OCI-LY1 (cell line): ENCODE measurements at regions not wholly inside any gene's neighbourhood (a gene's known extent, or its start where the extent isn't known, plus 50 kb on each side); places are given as distances from the start of the nearest gene placed in this dataset.

Experiments
- H2AFZ ChIP-seq: fragments of 200-600 bp; sonication (generic), shearing (Covaris generic); 2 replicates; pipeline ENCODE4 v1.6.0; 2014; ENCODE audit warnings: antibody characterized with exemption, mild to moderate bottlenecking, low read length
- H3F3A ChIP-seq: fragments of 200-600 bp; sonication (generic), shearing (Covaris generic); 2 replicates; pipeline ENCODE4 v1.6.0; 2014; ENCODE audit warnings: mild to moderate bottlenecking, antibody characterized with exemption, low read length, moderate library complexity; ENCODE audit not compliant: insufficient read depth
- H3K27ac ChIP-seq: fragments of 200-600 bp; sonication (generic); 2 replicates; pipeline ENCODE4 v1.5.1; 2014; ENCODE audit warnings: low read length, mixed run types, mild to moderate bottlenecking, low read depth; ENCODE audit not compliant: poor library complexity, severe bottlenecking
- H3K27me3 ChIP-seq: fragments of 200-600 bp; sonication (generic); 2 replicates; pipeline ENCODE4 v1.6.0; 2014; ENCODE audit warnings: antibody characterized with exemption, mild to moderate bottlenecking, low read length, moderate library complexity; ENCODE audit not compliant: insufficient read depth
- H3K36me3 ChIP-seq: fragments of 200-600 bp; sonication (generic); 2 replicates; pipeline ENCODE4 v1.6.1; 2014; ENCODE audit warnings: mild to moderate bottlenecking, antibody characterized with exemption, low read length, moderate library complexity, mixed read lengths; ENCODE audit not compliant: insufficient read depth
- H3K4me1 ChIP-seq: fragments of 200-600 bp; sonication (generic); 2 replicates; pipeline ENCODE4 v1.5.1; 2014; ENCODE audit warnings: mild to moderate bottlenecking, low read length, moderate library complexity; ENCODE audit not compliant: insufficient read depth, severe bottlenecking
- H3K4me2 ChIP-seq: fragments of 200-600 bp; sonication (generic), shearing (Covaris generic); 2 replicates; pipeline ENCODE4 v1.6.1; 2014; ENCODE audit warnings: low read length
- H3K4me3 ChIP-seq: fragments of 200-600 bp; sonication (generic); 2 replicates; pipeline ENCODE4 v1.5.1; 2014; ENCODE audit warnings: low read length, low read depth, mild to moderate bottlenecking, mixed read lengths; ENCODE audit not compliant: poor library complexity, severe bottlenecking
- H3K79me2 ChIP-seq: fragments of 200-600 bp; shearing (Covaris generic); 2 replicates; pipeline ENCODE4 v1.6.1; 2016; ENCODE audit warnings: mixed run types, low read length, mixed read lengths; ENCODE audit not compliant: insufficient read depth
- H3K9ac ChIP-seq: fragments of 200-600 bp; sonication (generic), shearing (Covaris generic); 2 replicates; pipeline ENCODE4 v1.6.1; 2014; ENCODE audit warnings: mild to moderate bottlenecking, low read length, mixed read lengths
- H3K9me2 ChIP-seq: fragments of 200-600 bp; sonication (generic), shearing (Covaris generic); 2 replicates; pipeline ENCODE4 v1.6.1; 2014; ENCODE audit warnings: low read depth, mild to moderate bottlenecking, low read length, mixed read lengths
- H3K9me3 ChIP-seq: fragments of 200-600 bp; shearing (Covaris generic); 2 replicates; pipeline ENCODE4 v1.6.1; 2014; ENCODE audit warnings: low read length, mixed read lengths
- H4K20me1 ChIP-seq: fragments of 200-600 bp; sonication (generic), shearing (Covaris generic); 2 replicates; pipeline ENCODE4 v1.6.0; 2016; ENCODE audit warnings: mild to moderate bottlenecking, low read length; ENCODE audit not compliant: insufficient read depth
- CTCF ChIP-seq: fragments of 200-600 bp; sonication (generic), shearing (Covaris generic); IDR thresholded peaks from 2 replicates; pipeline ENCODE4 v1.5.1; 2017; ENCODE audit warnings: mild to moderate bottlenecking, antibody characterized with exemption, low read length, moderate library complexity, mixed read lengths
- EZH2 ChIP-seq: fragments of 200-600 bp; sonication (generic), shearing (Covaris generic); IDR thresholded peaks from 2 replicates; pipeline ENCODE4 v1.8.0; 2017; ENCODE audit warnings: borderline replicate concordance, mixed run types, mild to moderate bottlenecking, antibody characterized with exemption, low read length, moderate library complexity, mixed read lengths

- Histone ChIP-seq H3K4me2 (no peak overlapping the region), H4K20me1 (no peaks in the 10 kb centered on the region), H3K4me1 (no peaks in the 10 kb centered on the region), H3K79me2 (no peaks in the 10 kb centered on the region), H3K36me3 (no peaks in the 10 kb centered on the region), H3K9me3 (no peaks in the 10 kb centered on the region), H3F3A (no peaks in the 10 kb centered on the region), H3K4me3 (no peak overlapping the region), H3K27ac (no peak overlapping the region), H3K27me3 (no peaks in the 10 kb centered on the region), H2AFZ (no peak overlapping the region), H3K9ac (no peak overlapping the region), H3K9me2 (no peaks in the 10 kb centered on the region)
- TF ChIP-seq CTCF: no peak
- no peak for TF ChIP-seq EZH2
Measured at GRCh38 chr13:67574320-67575233, 344.4 kb upstream of the PCDH9 start.

- Histone ChIP-seq H3K27me3 (no peaks in the 10 kb centered on the region), H3K79me2 (no peaks in the 10 kb centered on the region), H4K20me1 (no peaks in the 10 kb centered on the region), H3K9ac (no peak overlapping the region), H3K4me3 (no peak overlapping the region), H3K9me3 (no peaks in the 10 kb centered on the region), H3K27ac (no peak overlapping the region), H3K36me3 (no peaks in the 10 kb centered on the region), H3F3A (no peaks in the 10 kb centered on the region), H3K4me1 (no peaks in the 10 kb centered on the region), H3K4me2 (no peak overlapping the region), H2AFZ (no peak overlapping the region; the same call in 1 of the 2 replicates), H3K9me2 (no peaks in the 10 kb centered on the region)
- TF ChIP-seq EZH2 (no peak), CTCF (no peak)
Measured at GRCh38 chr13:67568205-67568604, 338.1 kb upstream of the PCDH9 start.

GRCh38 chr13:67557642-67558241, 327.6 kb upstream of the PCDH9 start:
- no peaks in the 10 kb centered on the region for H4K20me1 ChIP-seq
- H3K9me2 ChIP-seq: no peaks in the 10 kb centered on the region; the same call in none of the 2 replicates
- no peak overlapping the region for H3K27ac ChIP-seq
- no peaks in the 10 kb centered on the region for H3K27me3 ChIP-seq
- H3K79me2 ChIP-seq: no peaks in the 10 kb centered on the region
- H3K4me1 ChIP-seq: no peaks in the 10 kb centered on the region
- no peak overlapping the region for H3K9ac ChIP-seq
- H3K4me3 ChIP-seq: no peak overlapping the region
- H3K9me3 ChIP-seq: 0 out of 2 replicates have a peak, but pooled peaks cover 8% of the 10 kb centered on the region
- TF ChIP-seq CTCF (no peak), EZH2 (no peak)
- no peaks in the 10 kb centered on the region for H3F3A ChIP-seq
- H2AFZ ChIP-seq: no peak overlapping the region
- H3K4me2 ChIP-seq: no peak overlapping the region
- no peaks in the 10 kb centered on the region for H3K36me3 ChIP-seq
